Activated effector memory CD4-positive, alpha-beta T cell treated with Interleukin-2 at 50 U/mL for 16 hours (primary cell): ENCODE measurements at regions not wholly inside any gene's neighbourhood (a gene's known extent, or its start where the extent isn't known, plus 50 kb on each side); places are given as distances from the start of the nearest gene placed in this dataset.

ENCODE experiments used
- DNase-seq: peaks from one replicate; pipeline ENCODE4 v3.0.0-alpha.2; 2020

GRCh38 chrY:15162211-15162610, 637.9 kb downstream of the NLGN4Y start:
- DNase-seq: no peak

- DNase-seq: no peak
Measured at GRCh38 chrY:15179890-15180289, 655.6 kb downstream of the NLGN4Y start.

DNA sequence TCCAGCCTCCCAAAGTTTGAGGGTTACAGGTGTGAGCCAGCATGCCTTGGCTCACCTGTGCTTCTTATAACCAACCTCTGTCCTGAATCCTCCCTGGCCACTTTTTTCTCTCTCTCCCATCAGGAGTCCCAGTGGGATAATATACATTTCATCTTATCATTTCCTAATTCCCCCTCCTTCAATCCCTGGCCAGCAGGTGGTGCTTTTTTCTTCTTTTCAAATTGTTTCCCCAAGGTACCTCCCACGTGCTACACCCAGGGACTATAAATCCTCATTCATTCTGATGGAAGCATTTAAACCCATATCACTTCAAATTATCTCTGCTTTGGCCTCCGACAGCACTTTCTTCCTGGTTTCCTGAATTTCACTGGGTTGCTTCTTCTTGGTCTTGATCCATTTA, 704.7 kb downstream of the NLGN4Y start:
- no peak for DNase-seq

DNA sequence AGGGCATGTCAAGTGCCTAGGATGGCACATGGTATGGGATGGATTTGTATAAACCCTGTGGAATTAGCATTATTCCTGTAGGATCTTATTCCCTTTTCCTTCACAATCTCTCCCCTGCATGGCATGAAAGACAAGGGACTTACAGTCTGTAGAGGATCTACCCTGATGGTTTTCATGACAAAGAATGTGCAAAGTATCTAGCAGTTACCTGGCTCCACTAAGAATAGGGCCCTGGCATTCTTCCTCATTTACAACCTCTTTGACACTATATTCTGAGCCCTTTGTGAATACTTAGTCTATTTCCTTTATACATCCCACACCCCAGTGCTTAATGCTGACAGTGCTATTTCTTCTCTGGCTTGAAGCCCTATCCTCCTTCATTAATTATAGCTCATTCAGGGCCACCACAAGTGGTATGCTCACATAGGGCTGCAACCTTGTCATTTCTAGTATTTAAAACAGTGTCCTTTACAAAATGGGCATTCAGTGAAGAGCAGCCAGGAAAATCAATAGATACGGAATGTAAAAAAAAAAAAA, 715.3 kb downstream of the NLGN4Y start:
- no peak for DNase-seq

DNA sequence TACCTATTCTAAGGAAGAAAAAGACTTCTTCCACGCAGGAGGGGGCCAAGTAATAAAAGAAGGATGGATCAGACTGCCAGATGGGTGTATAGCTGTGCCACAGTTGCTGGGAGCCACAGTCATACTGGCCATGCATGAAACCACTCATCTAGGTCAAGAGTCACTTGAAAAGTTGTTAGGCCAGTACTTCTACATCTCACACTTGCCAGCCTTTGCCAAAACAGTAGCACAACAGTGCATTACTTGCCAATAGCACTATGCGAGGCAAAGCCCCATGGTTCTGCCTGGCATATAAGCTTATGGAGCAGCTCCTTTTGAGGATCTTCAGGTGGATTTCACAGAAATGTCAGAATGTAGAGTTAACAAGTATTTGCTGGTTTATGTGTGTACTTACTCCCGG, 735.0 kb downstream of the NLGN4Y start:
- no peak for DNase-seq

- no peak for DNase-seq
Measured at GRCh38 chrY:15286572-15286971, 762.2 kb downstream of the NLGN4Y start.

GRCh38 chrY:15289821-15290220, 765.5 kb downstream of the NLGN4Y start:
- DNase-seq: no peak

DNA sequence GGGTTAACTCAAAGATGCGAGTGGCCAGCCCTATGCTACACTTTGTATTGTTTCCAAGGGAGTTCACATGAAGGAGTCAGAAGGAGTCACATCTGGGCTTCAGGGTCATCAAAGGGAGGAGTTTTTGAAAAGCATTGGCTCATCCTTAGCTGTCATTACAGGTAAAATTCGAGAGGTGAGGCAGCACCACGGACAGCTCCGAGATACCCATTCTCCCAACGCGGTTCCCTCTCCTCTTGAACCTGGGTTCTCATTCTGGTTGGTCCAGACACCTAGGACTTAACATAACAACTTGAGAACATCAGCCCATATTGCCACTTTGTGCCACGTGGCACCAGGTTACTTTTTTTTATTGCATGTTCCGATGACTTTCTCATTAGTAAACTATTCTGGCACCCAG, 768.6 kb downstream of the NLGN4Y start:
- DNase-seq: no peak

- no peak for DNase-seq
Measured at GRCh38 chrY:15301879-15302278, 777.5 kb downstream of the NLGN4Y start.

DNA sequence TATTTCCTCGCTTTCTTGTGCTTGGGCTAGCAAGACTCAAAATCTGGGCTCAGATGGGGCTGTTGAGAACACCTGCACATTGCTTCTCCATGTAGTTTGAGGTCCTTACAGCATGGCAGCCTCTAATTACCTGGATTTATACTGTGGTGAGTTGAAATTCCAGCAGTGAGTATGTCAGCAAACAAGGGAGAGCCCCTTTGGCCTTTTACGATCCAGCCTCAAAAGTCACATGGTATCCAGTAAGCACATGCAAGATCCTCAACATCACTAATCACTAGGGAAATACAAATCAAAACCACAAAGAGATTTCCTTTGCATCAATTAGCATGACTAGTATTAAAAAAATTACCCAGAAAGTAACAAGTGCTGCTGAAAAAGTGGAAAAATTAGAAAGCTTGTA, 787.8 kb downstream of the NLGN4Y start:
- no peak for DNase-seq

GRCh38 chrY:15324189-15324588, 799.9 kb downstream of the NLGN4Y start:
- no peak for DNase-seq

DNA sequence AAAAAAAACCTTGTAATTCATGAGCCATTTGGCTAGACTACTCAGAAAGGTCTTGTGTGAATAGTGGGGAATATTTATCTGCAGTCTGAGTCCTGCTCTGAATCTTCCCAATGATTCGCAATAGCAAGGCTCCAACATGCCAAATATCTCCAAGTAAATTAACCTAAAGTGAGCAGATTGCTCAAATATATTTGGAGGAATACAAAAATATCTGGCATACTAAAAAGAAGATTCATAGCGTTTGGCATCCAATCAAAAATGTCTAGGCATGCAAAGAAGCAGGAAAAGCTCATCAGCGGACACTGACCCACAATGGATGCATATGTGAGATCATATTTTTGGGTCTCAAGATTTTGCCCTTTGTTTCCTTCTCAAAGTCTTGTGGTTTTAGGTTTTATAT, 800.9 kb downstream of the NLGN4Y start:
- no peak for DNase-seq

DNA sequence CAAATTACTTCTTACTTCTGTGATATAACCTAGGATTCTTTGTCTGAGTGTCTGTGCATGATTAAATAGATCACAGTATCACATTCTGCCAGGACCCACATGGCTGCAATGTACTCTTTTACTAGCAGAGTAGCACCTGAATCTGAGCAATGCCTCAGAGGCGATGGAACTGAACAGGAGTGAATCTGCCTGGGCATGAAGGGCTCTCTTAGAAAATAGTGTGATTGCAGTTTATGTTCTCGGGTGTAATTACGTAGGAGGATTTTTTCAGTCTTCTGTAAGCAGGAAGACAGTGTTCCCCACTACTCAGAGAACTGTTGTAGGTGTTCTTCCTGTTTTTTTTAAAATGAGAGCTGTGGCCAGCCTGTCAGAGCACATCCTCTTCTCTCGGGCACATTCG, 802.3 kb downstream of the NLGN4Y start:
- DNase-seq: no peak

DNA sequence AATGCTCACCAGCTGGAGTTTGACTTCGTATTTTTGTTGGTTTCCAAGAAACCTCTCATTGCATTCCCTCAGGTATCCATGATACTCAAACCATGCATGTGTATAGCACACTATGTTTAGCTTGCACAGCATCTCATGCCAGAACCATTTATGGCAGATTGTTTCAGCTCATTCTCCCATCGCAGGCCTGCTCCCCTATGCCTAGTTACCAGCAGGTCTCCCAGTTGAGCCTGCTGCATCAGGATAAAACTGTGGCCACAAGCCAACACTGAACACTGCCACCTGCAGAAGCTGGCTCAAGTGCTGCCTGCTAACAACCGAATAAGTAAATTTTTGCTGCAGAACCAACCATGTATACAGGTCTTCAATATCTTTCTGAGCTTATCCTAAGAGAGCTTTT, 804.5 kb downstream of the NLGN4Y start:
- DNase-seq: no peak

DNA sequence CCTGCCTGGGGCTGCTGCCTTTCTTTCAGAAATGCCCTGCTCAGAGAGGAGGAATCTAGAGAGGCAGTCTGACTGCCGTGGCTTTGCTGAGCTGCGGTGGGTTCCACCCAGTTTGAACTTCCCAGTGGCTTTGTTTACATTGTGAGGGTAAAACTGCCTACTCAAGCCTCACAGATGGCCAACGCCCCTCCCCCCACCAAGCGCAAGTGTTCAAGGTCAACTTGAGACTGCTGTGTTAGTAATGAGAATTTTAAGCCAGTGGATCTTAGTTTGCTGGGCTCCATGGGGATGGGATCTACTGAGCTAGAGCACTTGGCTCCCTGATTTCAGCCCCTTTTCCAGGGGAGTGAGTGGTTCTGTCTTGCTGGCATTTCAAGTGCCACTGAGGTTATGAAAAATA, 819.2 kb downstream of the NLGN4Y start:
- DNase-seq: no peak

GRCh38 chrY:15345471-15346155, 821.3 kb downstream of the NLGN4Y start:
- no peak for DNase-seq

DNA sequence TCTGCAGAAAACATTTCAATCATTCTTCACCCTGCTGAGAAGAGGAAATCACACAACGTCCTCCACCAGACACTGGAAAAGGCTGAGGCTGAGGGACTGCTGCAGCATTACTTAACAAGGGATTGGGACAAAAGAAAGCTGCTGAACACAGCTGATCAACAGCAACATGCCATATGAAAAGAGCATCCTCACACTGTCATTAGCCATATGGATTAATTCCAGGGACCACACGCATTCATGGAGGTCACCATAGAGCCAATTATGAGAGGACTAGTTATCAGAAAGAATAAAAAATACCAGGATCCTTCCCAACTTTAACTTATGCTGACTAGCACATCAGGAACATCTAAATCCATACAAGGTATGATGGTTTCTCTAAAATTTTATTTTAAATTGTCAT, 825.0 kb downstream of the NLGN4Y start:
- no peak for DNase-seq

GRCh38 chrY:15355321-15355720, 831.0 kb downstream of the NLGN4Y start:
- DNase-seq: no peak

GRCh38 chrY:15360471-15360870, 836.1 kb downstream of the NLGN4Y start:
- DNase-seq: no peak

DNA sequence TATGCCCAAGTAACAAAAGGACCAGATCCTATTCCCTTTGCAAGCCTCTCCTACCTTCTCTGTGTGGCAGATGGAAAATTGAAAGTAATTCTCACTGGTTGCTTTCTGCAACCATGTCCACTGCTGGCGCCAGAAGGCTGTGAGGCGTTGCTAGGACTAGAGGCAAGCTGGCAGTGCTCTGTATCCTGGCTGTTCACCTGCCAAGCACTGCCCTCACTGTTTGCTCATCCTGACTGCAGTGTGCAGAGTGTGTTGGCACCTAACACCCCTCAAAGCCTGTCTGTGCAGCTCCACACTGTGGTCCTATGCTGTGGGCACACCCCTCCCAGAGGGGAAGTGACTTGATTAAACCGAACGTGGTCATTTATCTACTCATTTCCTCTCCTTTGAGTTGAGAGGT, 840.7 kb downstream of the NLGN4Y start:
- DNase-seq: no peak

DNA sequence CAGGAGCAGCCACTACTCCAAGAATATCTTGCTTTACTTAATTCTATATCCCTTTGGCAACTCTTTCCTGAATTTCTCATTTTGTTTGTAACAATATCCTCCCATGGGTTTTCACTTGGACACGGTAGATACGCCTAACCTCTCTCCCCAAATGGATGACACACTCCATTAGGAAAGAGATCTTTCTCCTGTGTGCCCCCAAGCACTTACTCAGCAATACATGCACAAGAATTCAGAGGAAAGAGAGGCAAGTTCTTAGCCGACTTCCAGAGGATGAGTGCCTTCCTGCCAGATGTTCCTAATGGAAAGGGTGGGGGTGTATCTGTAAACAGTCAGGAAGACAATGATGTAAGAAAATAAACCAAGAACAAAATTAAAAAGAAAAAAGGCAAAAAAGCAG, 844.5 kb downstream of the NLGN4Y start:
- no peak for DNase-seq

- DNase-seq: no peak
Measured at GRCh38 chrY:15385178-15385577, 860.8 kb downstream of the NLGN4Y start.

- DNase-seq: no peak
Measured at GRCh38 chrY:15397556-15398280, 873.4 kb downstream of the NLGN4Y start.

- DNase-seq: no peak
Measured at GRCh38 chrY:15402451-15402850, 878.1 kb downstream of the NLGN4Y start.

DNA sequence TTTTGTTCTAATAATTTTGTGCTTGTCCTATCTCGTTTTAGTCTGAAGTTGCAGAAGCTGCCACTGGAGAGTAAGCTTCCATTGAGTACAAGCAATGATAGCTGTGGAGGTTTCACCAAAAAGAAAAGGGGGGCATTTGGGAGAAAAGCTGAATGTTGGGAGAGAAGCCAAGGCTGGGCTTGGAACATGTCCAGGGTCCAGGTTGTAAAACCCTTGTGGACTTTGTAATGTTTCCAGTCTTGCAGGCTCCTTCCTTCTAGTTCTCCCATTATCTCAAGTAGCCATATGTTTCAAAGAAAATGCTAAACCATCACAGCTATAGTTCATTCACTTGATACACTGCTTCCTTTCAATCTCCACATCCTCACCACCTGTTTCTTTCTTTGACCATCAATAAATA, 880.2 kb downstream of the NLGN4Y start:
- DNase-seq: no peak
